GM18520 (cell line): ENCODE measurements at regions not wholly inside any gene's neighbourhood (a gene's known extent, or its start where the extent isn't known, plus 50 kb on each side); places are given as distances from the start of the nearest gene placed in this dataset.

Source experiments
- ATAC-seq: cut with Tn5 transposase; IDR thresholded peaks from one replicate; pipeline ENCODE4 v1.9.1; 2021; ENCODE audit not compliant: unreplicated experiment

DNA sequence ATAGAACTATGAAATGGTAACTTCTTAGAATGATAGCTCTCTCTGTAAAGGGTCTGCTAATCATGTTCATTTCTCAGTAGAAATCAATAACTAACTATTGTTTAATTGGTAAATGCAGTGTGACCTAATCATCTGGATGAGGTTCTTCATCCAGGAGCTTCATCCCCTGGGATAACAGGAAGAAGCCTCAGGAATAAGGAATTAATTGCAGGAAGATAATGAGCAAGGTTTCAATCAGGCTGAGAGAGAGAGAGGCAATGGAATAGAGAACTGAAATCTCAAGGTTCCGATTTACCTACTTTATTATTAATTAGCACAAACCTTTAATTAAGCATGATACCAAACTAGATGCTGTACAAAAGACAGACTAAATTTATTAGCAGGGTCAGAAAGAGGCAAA is 499.7 kb downstream of the MAT2B start:
- ATAC-seq, result no peak

DNA sequence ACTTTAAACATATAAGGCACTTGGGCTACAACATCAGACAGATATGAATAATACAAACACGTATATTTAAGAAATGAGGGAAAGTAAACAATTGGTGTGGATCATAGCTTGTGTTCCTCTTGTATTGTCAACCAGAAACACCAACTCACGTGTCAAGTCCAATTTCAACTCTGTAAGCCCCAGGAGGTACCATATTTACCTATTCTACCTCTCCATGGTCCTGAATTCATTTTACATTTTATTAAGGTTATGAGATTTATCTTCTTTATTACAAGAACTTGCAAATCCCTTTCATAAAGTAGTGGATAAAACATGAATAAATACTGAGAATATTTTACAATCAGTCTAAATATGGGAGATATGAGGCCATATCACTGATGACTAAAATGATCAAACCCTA is 501.6 kb downstream of the MAT2B start:
- no peak for ATAC-seq

- ATAC-seq, result no peak
Measured at GRCh38 chr5:164009621-164010020, 504.2 kb downstream of the MAT2B start.

DNA sequence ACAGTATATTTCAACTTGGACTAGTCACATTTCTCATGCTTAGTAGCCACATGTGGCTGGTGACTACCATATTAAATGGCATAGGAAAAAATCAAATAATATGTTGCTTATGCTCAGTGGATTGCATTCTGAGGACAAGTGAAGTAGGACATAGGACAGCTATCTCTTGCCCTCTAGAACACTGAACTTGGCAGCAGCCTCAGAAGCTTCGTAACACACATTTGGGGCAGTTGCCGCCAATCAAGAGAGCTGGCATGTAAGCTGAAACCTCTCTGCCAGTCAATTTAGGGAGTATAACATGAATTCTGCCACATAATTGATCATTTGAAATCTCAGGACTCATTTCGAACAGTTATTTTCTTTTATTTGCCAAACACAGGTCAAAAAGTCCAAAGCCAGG is 505.5 kb downstream of the MAT2B start:
- no peak for ATAC-seq

DNA sequence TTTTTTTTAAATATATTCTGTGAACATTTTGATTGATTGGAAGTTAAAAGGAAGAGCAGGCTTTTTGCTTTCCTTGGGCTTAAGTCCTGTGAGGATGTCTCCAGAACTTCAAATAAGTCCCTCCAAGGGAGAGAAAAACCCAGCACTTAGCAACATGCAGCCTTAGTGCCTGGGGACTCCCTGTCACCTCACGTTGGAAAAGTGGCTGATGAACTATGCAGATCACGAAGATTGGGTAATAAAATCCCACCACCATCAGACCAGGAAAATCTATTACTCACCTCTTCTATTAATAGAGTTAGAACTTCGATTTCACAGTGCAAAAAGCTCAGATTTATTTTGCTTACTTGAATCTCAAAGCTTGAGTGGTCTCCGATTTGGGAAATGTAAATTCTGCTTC is 507.0 kb downstream of the MAT2B start:
- ATAC-seq, result no peak

- peak; percentile 66 for ATAC-seq
Measured at GRCh38 chr5:164013077-164013670, 507.8 kb downstream of the MAT2B start.

DNA sequence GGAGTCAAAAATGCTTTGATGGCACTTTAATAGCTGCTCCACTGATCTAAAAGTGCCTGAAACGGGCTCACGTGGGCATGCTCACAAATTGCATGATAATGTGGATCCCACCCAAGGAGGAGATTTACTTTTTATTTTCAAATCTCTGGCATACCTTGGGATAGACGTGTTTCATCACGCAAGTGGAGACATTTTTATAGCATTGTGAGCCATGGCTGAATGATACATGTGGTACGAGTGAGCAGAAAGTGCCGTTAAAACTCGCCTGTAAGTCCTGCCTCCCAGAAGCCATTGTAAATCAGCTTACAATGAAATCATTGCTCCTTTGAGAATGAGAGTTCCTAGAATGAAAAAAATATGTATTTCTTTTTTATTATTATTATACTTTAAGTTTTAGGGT is 514.7 kb downstream of the MAT2B start:
- ATAC-seq, result no peak

DNA sequence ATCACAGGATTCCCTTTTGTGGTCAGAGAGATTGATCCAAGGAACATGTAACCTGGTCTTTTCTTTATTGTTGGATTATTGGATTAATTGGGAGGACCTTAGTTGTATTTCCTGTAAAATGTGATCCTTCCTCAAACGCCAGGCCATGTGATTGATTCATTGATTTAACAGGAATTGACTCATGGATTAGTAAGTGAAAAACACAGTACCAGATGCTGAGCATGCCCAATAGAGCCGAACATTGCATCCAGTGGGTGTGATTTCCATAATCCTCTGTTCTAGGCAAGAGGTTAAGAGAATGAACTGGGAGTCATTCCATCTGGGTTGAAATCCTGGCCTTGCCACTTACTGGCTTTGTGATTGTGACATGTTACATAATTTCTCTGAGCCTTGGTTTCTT is 522.3 kb downstream of the MAT2B start:
- no peak for ATAC-seq

DNA sequence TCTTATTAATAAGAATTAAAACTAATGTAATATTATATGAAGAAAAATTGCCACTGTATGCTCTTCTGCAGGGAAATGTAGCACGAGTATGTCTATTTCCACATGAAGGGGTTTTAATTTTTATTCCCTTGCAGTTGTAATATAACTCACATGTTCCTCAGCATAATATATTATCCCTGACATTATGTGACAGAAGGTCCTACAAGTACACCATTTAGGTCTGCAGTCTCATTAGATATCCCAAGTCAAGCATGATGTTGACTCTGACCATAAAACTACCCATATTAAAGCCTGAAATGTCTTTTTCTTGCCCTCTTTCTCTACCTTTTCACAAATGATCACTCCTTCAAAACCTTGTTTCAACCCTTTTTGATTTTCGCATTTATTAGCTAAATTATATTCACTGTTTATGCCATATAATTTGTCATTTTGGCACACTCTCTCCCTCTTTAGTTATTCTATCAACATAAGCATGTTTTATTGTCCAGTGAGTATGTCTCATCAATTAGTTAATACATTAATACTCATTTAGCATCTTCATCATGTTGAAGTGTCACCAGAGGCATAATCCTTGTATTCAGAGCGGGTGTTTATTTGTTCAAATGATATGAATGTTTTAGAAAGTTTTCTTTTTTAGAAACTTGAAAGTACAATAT is 532.8 kb downstream of the MAT2B start:
- no peak for ATAC-seq

GRCh38 chr5:164041105-164041504 is 535.7 kb downstream of the MAT2B start:
- no peak for ATAC-seq

DNA sequence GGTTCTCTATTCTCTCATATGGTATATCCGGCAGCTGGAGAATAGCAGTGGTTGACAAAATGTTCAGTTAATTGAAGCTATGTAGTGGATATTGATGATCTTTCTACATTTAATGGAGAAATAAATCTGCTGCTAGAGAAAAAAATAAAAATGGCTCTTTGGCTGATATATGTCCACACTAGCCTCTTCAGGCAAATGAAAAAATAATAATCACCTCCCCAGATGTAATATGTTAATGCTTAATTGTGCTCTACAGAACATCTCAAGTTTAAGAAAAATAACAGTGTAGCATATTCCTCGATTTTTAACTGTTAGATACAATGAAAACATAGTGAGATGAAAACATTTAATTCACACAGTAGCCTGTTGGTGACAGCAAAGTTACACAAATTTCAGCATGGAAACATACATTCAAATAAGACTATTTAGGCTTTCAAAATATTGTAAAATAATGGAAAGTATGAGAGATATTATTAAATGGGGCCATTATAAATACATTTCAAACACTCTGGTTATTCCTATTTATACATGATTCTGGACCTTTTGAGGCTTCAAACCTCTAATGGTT is 543.0 kb downstream of the MAT2B start:
- ATAC-seq, result no peak

DNA sequence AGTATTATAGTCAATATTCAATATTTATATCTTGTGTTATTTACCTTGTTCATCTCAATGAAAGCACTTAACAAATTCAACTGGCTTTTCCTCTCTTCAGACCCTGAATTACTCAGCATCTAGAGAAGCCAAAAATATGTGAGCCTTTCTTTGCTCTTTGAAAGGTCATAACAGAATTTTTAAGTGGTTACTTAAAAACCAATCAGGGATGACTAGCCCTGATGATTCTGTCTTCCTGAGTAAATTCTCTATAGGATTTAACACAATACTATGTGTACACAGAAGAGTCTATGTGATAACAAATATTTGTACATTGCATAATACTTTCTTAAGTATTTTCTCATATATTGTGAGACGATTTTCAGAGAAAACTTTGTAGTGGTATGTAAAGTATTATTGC is 546.3 kb downstream of the MAT2B start:
- no peak for ATAC-seq

DNA sequence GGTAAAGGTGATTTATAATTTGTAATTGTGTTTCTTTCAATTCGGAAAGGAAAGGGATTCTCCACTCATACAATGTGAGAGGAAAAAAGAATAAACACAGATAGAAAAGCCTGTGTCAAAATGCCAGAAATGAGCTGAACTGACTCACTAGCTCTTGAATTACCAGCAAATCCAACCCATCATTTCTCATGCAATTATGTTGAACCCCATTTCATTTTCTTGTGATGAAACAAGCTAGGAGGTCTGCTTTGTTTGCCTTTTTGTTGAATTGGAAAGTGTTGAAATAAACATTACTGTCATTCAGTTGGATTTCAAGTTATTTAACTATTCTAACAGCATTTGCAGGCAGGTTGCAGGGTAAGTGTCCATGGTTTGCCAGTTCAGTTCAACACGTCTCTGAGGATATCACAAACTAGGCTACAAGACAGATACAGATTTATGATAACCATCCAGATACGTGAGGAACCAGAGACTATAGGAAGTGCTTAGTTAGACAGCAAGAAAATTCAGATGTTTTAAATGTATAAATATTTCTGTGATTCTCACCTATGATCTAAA is 547.2 kb downstream of the MAT2B start:
- ATAC-seq, result no peak

DNA sequence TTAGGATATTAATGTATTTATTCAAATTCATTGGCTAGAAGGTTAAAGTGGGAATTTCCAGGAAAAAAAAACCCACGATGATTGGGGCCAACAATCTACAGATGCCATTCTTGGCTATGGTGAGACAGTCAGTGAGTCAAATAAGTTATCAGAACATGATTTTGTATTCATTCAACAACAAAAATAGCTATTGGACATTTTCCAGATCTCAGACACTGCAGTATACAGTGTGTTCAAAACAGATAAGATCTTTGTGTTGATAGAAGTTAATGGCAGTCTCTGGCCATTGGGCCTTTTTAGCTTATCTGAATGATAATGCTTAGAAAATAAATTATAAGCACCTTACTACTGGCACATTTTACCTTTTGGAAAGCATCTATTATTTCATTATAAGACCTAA is 547.7 kb downstream of the MAT2B start:
- no peak for ATAC-seq

DNA sequence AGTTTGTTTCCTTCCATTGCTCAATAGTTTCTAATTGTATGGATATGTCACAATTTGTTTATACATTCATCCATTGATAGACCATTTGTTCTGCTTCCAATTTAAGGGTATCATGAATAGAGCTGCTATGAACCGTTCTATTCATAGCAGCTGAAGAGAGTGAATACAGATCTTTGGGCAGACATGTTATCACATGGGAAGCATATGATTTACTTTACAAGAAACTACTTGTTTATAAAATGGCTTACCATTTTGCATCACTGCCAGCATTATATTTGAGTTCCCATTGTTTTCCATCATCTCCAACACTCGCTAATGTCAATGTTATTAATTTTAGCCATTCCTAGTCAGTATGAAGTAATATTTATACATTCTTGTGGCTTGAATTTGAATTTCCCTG is 549.0 kb downstream of the MAT2B start:
- no peak for ATAC-seq

GRCh38 chr5:164057121-164057520 is 551.7 kb downstream of the MAT2B start:
- no peak for ATAC-seq

DNA sequence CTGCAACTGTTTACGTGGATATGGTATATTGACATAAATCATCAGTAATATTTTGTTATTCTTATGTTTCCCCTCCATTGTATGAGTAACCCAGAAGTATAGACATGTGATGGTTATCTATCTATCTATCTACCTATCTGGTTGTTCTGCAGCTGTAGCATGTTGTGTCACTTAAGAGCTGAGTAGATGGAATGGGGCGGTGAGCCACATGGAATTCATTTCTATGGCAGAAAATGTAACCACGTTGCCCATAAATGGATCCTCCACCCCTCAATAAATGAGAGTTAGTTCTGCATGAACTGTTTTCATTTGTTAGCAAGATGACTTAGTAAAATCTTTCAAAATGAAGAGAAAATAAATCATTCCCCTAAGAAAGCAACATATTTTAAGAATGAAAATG is 553.2 kb downstream of the MAT2B start:
- ATAC-seq, result no peak

DNA sequence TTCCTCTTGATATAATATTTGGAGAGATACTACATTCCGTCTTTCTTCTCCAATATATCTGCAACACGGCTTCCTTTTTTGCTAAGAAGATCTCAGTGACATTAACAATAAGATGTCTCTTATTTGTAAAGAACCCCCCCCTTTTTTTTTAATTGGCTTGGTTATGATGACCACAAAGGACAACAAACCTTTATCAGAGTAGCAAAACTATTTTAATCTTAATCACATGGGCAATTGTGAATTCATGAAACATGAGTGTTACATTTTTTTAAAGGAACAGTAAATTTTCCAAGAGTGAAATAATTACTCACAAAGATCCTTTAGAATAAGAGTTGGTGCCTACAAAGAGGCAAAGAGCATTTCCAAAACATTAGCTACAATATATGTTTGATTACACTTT is 554.1 kb downstream of the MAT2B start:
- ATAC-seq, result no peak

DNA sequence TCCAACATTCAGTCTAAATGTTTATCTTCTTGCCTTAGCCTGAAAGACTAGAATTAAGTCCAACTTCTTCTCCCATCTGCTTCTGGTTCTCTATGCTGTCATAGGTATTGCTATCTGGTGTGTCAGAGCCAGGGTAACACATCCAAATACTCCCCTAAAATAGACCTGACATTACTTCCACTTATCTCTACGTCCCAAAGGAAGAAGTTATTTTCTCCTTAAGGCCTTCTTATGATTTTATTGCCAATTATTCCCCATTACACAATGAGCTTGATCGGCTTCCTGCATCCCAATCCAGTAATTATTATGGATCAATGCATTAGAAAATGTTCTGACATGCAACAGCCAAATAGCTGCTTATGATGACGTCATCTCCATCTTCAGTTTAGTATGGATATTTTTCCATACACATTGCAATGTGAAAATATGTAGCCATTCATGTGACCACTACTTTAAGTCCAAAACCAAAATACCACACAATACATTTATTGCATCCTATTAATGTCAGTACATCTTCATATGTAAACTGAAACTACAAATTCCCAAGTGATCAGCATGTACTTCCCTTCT is 555.5 kb downstream of the MAT2B start:
- ATAC-seq, result no peak

DNA sequence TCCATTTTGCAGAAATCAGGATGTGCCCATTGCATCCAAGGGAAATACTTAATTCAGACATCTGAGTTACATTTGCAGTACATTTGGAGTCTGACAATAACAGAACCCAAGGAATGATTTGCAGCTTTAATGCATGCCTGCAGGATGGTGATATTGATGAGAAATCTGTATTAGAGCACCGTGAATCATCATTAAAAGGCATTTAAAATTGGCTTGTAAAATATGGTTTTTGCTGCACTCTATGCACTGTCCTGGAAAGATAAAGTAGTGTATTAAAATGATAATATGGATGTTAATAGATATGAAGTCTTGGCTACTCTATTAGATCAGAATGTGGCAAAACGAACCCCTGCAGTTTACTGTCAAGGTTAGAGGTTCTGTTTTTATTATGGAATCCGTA is 556.9 kb downstream of the MAT2B start:
- ATAC-seq, result no peak

GRCh38 chr5:164065266-164065665 is 559.8 kb downstream of the MAT2B start:
- no peak for ATAC-seq

GRCh38 chr5:164071671-164072070 is 566.3 kb downstream of the MAT2B start:
- no peak for ATAC-seq
